Superior temporal gyrus (tissue), 1 donor: ENCODE measurements at regions not wholly inside any gene's neighbourhood (a gene's known extent, or its start where the extent isn't known, plus 50 kb on each side); places are given as distances from the start of the nearest gene placed in this dataset.

Experiments used
- DNase-seq: peaks from one replicate; pipeline ENCODE4 v3.0.0-alpha.2; 2016; ENCODE audit errors: extremely low spot score

- no peak for DNase-seq
Measured at GRCh38 chr15:77557564-77557963, 75.1 kb downstream of the LINGO1 start.

GRCh38 chr15:77557144-77557543 lies 75.6 kb downstream of the LINGO1 start:
- DNase-seq, result no peak

GRCh38 chr15:77556622-77557021 lies 76.1 kb downstream of the LINGO1 start:
- no peak for DNase-seq

GRCh38 chr15:77555232-77555631 lies 77.5 kb downstream of the LINGO1 start:
- DNase-seq, result no peak

GRCh38 chr15:77554306-77555080 lies 78.2 kb downstream of the LINGO1 start:
- DNase-seq, result peak; percentile 89

- DNase-seq, result no peak
Measured at GRCh38 chr15:77553695-77554094, 79.0 kb downstream of the LINGO1 start.

GRCh38 chr15:77553257-77553656 lies 79.5 kb downstream of the LINGO1 start:
- no peak for DNase-seq

- DNase-seq, result no peak
Measured at GRCh38 chr15:77552066-77552465, 80.6 kb downstream of the LINGO1 start.

GRCh38 chr15:77550301-77551251 lies 82.1 kb downstream of the LINGO1 start:
- DNase-seq, result no peak

GRCh38 chr15:77549576-77550288 lies 83.0 kb downstream of the LINGO1 start:
- DNase-seq, result no peak

- no peak for DNase-seq
Measured at GRCh38 chr15:77548589-77549557, 83.8 kb downstream of the LINGO1 start.

- DNase-seq, result no peak
Measured at GRCh38 chr15:77547801-77548588, 84.7 kb downstream of the LINGO1 start.

- DNase-seq, result peak; percentile 22
Measured at GRCh38 chr15:77546870-77547269, 85.8 kb downstream of the LINGO1 start.

GRCh38 chr15:77546050-77546501 lies 86.6 kb downstream of the LINGO1 start:
- DNase-seq, result no peak

GRCh38 chr15:77545058-77545457 lies 87.7 kb downstream of the LINGO1 start:
- no peak for DNase-seq

- no peak for DNase-seq
Measured at GRCh38 chr15:77544162-77544561, 88.5 kb downstream of the LINGO1 start.

- peak; percentile 94 for DNase-seq
Measured at GRCh38 chr15:77543159-77543882, 89.4 kb downstream of the LINGO1 start.

- peak; percentile 18 for DNase-seq
Measured at GRCh38 chr15:77542491-77543001, 90.2 kb downstream of the LINGO1 start.
